ENCODE measurements at regions not wholly inside any gene's neighbourhood (a gene's known extent, or its start where the extent isn't known, plus 50 kb on each side); places are given as distances from the start of the nearest gene placed in this dataset.
A peak's percentile ranks its signal among the peaks of the same experiment; 100 is the strongest.
"Not testable (repeated sequence)": the region's sequence is repeated elsewhere in the genome, so short reads cannot be mapped to it uniquely, and the experiment has no call there.

DNA sequence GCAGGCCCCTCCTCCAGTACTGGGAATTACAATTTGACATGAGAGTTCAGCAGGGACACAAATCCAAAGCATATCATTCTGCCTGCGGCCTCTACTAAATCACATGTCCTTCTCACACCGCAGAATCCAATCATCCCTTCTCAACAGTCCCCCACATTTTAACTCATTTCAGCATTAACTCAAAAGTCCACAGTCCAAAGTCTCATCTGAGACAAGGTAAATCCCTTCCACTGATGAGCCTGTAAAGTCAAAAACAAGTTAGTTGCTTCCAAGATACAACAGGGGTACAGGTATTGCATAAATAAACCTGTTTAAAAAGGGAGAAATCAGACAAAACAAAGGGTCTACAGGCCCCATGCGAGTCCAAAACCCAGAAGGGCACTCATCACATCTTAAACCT, 64.0 kb downstream of the EBNA1BP2 start:
- DNase-seq, result no peak

- DNase-seq, result no peak
Measured at GRCh38 chr1:43107664-43108063, 64.4 kb downstream of the EBNA1BP2 start.

- no peak for DNase-seq
Measured at GRCh38 chr1:43104027-43104763, 67.9 kb downstream of the EBNA1BP2 start.

DNA sequence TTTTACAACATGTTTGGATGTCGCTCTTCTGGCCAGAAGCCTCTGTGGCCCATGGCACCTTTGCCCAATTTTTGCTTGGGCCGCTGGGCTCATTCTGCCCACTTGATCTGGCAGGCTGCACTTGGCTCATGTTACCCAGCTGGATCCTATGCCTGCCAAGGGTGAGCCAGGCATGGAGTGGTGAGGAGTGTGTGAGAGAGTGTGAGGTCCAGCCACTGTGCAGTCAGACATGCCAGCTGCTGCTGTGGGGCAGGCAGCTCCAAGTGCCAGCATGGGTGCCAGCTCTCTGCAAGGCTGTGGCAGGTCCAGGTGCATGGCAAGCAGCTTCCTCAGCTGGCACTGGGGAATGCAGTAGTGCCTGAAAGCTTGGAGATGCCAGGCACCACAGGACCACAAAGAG, 71.0 kb downstream of the EBNA1BP2 start:
- no peak for DNase-seq

DNA sequence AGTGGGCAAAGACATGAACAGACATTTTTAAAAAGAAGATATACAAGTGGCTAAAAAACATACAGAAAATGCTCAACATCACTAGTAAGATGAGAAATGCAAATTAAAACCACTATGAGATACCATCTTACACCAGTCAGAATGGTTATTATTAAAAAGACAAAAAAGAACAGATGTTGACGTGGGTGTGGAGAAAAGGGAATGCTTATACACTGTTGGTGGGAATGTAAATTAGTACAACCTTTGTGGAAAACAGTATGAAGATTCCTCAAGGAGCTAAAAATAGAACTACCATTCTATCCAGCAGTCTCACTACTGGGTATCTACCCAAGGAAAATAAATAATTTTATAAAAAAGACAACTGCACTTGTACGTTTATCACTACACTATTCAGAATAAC, 73.9 kb downstream of the EBNA1BP2 start:
- no peak for DNase-seq

DNA sequence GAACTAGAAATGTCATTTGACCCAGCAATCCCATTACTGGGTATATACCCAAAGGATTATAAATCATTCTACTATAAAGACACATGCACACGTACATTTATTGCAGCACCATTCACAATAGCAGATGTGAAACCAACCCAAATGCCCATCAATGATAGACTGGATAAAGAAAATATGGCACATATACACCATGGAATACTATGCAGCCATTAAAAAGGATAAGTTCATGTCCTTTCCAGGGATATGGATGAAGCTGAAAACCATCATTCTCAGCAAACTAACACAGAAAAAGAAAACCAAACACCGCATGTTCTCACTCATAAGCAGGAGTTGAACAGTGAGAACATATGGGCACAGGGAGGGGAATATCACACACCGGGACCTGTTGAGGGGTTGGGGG, 75.6 kb downstream of the EBNA1BP2 start:
- DNase-seq, result not testable (repeated sequence)

- not testable (repeated sequence) for DNase-seq
Measured at GRCh38 chr1:43090812-43091211, 81.3 kb downstream of the EBNA1BP2 start.

- DNase-seq, result not testable (repeated sequence)
Measured at GRCh38 chr1:43090157-43090556, 81.9 kb downstream of the EBNA1BP2 start.

- DNase-seq, result no peak
Measured at GRCh38 chr1:43083375-43083891, 88.7 kb downstream of the EBNA1BP2 start.

GRCh38 chr1:43082740-43083139, 89.3 kb downstream of the EBNA1BP2 start:
- no peak for DNase-seq

DNA sequence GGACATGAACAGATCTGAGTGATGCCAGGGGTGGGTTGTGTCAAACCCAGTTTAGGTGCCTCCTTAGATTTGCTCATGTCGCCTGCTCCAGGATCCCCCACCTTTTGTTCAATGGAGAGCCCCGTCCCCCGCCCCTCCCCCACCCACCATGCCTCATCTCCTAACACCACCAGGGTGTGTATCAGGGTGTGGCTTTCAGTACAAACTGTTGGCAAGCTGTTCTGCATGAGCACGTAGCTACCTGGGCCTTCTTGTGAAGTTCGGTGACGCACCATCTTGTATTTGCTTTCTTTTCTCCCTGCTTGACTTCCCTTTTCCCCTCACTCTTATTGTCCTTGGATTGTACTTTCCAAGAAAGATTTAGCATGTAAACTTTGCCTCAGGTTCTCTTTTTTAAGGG, 94.8 kb downstream of the EBNA1BP2 start:
- DNase-seq, result no peak

DNA sequence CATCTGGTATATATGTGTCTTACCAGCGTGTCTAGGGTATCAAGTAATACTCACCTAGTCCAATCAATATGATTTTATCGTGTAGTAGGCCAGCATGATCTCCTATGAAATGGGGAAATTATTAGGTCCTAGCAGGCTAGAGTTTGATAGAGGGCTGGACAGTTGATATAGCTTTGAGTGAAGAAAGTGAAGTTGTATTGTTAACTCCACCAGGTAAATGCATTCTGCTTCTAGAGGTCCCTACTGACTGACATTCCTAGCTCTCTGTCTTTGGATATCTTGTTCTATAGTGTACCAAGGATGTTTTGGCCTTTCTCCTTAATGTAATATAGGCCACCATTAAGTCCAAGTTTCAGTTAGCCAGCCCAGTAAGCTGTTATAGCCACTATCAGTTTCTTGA, 97.4 kb downstream of the EBNA1BP2 start:
- no peak for DNase-seq

DNA sequence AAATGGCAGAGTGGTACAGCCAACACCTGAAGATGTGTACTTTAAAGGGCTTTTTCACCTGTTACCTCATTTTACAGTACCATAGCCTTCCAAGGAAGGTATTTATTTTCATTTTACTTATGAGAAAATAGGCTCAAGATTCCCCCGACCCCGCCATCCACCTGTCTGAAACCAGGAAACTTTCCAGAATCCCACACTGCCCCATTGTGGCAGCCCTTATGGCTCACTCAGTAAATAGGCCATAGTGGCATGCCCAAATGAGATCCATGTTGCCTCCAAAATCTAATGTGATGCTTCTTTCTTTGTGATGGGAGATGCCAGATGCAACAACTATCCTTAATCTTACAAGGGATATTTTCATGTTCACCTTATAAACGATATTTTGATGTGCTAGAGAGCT, 97.8 kb downstream of the EBNA1BP2 start:
- no peak for DNase-seq

DNA sequence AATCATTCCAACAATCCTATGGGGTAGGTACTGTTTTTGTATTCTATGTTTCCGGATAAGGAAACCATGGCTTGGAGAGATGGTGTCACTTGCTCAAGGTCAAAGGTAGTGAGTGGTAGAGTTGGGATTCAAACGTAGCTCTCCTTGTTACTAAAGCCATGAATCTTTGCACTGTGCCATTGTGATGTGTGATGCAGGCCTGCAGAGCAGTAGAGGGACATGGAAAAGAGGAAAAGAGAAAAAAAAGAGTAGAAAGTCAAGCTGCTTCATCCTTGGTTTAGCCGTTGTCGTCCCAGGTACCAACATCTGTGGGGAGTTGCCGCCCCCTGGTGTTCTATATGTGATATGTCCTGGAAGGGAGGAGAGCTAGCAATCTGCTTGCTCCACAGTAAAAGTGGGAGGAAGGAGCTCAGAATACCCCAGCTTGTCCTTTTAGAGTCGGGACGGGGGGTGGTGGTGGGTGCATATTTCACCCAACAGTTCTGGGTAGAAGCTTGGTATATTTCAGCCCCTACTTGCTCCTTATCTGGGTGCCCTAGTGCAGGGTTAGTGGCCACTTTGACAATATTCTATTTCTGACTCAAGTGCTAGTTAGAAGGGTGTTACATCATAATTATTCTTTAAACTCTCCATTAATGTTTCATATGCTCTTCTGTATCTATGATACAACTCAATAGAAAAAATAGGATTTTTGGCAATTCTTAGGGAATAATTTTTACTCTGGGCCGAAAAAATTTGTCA, 98.4 kb downstream of the EBNA1BP2 start:
- peak; percentile 83 for DNase-seq

- DNase-seq, result no peak
Measured at GRCh38 chr1:43072314-43072713, 99.8 kb downstream of the EBNA1BP2 start.

DNA sequence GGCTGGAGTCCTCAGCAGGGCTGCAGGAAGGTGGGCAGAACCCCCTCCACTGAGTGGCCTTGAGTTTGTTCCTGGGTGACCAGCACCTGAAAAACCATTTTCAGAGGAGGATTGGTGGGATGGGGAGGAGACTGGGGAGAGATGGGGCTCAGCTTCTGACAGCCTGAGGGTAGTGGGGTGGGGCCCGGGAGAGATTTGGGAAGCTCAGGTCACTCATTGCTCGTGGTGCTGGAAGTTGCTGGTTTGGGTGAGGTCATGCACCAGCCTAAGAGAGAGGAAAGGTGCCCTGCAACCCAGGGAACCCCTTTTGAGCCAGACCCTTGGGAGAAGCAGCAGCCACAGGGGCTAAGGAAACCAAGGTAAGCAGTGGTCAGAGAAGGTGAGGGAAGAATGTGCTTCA, 100.8 kb downstream of the EBNA1BP2 start:
- DNase-seq, result no peak

DNA sequence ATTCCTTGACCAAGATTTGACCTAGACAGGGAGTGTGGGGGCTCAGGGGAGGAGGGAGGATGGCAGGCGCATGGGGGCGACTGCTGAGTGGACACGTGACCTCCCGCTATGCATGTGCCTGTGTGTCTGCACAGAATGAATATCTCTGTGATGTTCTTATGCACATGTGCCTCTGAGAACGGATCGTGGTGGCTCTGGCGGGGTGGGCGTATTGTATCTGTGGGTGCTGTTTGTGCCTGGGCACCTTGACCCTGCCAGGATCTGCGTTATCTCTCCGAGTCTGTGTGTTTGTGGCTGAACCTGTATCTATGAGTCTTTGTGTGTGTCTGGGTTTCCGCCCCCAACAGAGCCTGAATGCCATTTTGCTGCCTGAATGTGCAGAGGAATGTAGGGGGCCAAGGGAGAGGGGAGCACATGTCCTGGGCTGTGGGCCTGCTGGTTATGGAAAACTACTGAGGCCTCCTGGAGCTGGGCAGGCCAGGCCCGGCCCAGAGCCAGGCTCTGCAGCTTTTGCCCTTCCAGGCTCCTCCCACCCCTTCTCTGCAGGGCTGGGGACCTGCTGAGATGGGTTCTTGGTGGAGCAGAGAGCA, 102.5 kb downstream of the EBNA1BP2 start:
- DNase-seq, result no peak

DNA sequence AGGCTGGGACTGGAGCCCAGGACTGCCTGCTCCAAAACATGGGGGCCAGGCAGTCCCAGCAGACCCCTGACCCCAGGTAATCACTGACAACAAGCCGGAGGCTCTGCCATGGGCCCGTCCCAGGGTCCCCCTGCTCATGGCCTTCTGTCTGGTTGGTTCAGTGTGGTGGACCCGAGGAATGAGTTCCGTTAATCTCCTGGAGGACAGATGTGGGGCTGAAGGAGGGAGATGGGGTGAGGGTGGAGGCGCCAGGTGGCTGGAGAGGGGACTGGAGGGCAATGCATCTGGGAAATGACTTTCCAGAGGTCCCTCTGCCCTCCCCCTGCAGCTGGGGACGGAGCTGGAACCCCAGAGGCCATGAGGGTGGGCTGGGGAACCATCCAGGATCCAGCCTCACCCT, 103.2 kb downstream of the EBNA1BP2 start:
- DNase-seq, result no peak

DNA sequence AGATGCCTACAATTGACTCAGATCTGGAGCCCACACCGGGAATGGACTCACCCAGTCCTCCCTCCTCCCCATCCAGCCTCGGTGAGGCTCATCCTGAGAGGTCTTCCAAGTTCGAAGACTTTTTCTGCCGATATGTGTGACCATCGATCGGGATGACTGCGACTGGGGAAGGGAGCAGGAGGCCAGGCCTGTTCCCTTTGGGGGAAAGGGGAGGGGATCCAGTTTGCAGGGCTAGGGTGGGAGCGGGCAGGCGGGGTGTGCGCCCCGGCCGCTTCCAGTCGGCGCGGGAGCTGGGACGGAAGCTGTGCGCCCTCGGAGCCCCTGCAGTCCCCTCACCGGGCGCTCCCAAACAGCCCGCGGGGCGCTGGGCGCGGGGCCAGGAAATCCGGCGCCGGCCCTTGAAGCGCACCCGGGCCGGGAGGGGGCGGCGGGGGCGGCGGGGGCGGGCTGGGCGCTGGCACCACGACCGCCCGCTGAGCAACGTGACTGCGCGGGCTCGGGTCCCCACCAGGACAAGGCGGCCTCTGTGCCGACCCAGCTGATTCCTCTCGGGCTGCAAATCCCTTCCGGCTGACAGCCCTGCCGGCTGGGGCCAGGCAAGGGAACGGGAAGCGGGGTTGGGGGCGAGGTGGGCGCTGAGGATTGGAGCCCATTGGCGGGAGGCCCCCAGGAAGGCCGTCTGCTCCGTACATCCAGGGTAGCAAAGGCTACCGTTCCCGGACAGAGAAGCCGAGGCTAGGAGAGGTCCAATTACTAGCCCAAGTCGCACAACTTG, 103.9 kb downstream of the EBNA1BP2 start:
- DNase-seq, result peak; percentile 57

- DNase-seq, result no peak
Measured at GRCh38 chr1:43067233-43067745, 104.8 kb downstream of the EBNA1BP2 start.

DNA sequence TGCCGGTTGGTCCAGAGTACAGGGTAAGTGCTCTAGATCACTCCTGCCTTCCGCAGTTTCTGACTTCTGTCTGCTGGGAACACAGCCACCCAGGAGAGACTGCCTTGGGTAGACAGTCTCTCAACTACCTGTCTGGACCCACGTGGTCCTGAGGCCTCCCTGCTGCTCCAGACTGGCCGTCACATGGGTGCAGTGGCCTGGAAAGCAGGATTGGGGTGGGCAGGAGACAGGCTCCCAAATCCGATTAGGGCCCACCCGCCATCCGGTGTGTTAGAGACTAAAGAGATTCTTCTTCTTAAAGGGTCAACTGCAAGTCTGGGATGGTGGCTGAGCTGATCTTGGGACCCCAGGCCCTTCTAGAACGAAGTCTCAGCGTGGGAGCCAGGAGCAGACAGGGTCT, 105.5 kb downstream of the EBNA1BP2 start:
- no peak for DNase-seq

GRCh38 chr1:43065616-43066399, 106.3 kb downstream of the EBNA1BP2 start:
- DNase-seq, result no peak
